ENCODE measurements at regions not wholly inside any gene's neighbourhood (a gene's known extent, or its start where the extent isn't known, plus 50 kb on each side); places are given as distances from the start of the nearest gene placed in this dataset.

DNA sequence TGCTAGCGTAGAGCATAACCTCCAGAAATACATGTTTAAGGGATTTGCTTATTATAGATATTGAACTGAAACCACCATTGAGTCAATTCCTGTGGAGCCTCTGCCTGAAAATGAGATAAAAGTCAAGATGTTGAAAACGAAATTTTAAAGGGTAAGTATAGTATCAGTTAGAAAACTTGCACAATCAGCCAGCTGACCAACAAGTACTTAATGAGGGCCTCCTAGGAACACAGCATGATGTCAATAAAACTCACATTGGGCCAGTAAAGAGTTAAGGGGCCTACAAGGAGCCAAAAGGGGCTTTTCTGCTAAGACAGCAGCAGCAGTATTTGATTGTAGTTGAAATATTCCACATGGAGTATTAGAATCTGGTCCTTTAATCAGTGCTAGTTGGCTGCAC is 314.1 kb upstream of the PPARGC1A start:
- no peak overlapping the region for H3K4me3 Mint-ChIP-seq
- peaks cover 27% of the 10 kb centered on the region for H3K4me1 Mint-ChIP-seq
- TF ChIP-seq SMAD3 (CRISPR knock-in tag; IDR thresholded peaks at IDR 0.05; ENCODE audit: borderline replicate concordance): no peak
- TF ChIP-seq, protein P1, sequence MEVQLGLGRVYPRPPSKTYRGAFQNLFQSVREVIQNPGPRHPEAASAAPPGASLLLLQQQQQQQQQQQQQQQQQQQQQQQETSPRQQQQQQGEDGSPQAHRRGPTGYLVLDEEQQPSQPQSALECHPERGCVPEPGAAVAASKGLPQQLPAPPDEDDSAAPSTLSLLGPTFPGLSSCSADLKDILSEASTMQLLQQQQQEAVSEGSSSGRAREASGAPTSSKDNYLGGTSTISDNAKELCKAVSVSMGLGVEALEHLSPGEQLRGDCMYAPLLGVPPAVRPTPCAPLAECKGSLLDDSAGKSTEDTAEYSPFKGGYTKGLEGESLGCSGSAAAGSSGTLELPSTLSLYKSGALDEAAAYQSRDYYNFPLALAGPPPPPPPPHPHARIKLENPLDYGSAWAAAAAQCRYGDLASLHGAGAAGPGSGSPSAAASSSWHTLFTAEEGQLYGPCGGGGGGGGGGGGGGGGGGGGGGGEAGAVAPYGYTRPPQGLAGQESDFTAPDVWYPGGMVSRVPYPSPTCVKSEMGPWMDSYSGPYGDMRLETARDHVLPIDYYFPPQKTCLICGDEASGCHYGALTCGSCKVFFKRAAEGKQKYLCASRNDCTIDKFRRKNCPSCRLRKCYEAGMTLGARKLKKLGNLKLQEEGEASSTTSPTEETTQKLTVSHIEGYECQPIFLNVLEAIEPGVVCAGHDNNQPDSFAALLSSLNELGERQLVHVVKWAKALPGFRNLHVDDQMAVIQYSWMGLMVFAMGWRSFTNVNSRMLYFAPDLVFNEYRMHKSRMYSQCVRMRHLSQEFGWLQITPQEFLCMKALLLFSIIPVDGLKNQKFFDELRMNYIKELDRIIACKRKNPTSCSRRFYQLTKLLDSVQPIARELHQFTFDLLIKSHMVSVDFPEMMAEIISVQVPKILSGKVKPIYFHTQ (CRISPR knock-in tag; IDR thresholded peaks at IDR 0.05): no peak
- TF ChIP-seq, protein P2, sequence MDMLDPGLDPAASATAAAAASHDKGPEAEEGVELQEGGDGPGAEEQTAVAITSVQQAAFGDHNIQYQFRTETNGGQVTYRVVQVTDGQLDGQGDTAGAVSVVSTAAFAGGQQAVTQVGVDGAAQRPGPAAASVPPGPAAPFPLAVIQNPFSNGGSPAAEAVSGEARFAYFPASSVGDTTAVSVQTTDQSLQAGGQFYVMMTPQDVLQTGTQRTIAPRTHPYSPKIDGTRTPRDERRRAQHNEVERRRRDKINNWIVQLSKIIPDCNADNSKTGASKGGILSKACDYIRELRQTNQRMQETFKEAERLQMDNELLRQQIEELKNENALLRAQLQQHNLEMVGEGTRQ (CRISPR knock-in tag; IDR thresholded peaks at IDR 0.05): no peak
- TF ChIP-seq, protein P3, sequence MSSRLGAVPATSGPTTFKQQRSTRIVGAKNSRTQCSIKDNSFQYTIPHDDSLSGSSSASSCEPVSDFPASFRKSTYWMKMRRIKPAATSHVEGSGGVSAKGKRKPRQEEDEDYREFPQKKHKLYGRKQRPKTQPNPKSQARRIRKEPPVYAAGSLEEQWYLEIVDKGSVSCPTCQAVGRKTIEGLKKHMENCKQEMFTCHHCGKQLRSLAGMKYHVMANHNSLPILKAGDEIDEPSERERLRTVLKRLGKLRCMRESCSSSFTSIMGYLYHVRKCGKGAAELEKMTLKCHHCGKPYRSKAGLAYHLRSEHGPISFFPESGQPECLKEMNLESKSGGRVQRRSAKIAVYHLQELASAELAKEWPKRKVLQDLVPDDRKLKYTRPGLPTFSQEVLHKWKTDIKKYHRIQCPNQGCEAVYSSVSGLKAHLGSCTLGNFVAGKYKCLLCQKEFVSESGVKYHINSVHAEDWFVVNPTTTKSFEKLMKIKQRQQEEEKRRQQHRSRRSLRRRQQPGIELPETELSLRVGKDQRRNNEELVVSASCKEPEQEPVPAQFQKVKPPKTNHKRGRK (CRISPR knock-in tag; IDR thresholded peaks at IDR 0.05; ENCODE audit: borderline replicate concordance): no peak
- TF ChIP-seq NR3C1 (CRISPR knock-in tag; conservative IDR thresholded peaks at IDR 0.05; ENCODE audit: low read depth): no peak
- TF ChIP-seq ZNF219 (CRISPR knock-in tag; IDR thresholded peaks at IDR 0.05; ENCODE audit: borderline replicate concordance): no peak
- TF ChIP-seq, protein P4, sequence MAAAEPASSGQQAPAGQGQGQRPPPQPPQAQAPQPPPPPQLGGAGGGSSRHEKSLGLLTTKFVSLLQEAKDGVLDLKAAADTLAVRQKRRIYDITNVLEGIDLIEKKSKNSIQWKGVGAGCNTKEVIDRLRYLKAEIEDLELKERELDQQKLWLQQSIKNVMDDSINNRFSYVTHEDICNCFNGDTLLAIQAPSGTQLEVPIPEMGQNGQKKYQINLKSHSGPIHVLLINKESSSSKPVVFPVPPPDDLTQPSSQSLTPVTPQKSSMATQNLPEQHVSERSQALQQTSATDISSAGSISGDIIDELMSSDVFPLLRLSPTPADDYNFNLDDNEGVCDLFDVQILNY (CRISPR knock-in tag; IDR thresholded peaks at IDR 0.05): no peak
- TF ChIP-seq, protein P5, sequence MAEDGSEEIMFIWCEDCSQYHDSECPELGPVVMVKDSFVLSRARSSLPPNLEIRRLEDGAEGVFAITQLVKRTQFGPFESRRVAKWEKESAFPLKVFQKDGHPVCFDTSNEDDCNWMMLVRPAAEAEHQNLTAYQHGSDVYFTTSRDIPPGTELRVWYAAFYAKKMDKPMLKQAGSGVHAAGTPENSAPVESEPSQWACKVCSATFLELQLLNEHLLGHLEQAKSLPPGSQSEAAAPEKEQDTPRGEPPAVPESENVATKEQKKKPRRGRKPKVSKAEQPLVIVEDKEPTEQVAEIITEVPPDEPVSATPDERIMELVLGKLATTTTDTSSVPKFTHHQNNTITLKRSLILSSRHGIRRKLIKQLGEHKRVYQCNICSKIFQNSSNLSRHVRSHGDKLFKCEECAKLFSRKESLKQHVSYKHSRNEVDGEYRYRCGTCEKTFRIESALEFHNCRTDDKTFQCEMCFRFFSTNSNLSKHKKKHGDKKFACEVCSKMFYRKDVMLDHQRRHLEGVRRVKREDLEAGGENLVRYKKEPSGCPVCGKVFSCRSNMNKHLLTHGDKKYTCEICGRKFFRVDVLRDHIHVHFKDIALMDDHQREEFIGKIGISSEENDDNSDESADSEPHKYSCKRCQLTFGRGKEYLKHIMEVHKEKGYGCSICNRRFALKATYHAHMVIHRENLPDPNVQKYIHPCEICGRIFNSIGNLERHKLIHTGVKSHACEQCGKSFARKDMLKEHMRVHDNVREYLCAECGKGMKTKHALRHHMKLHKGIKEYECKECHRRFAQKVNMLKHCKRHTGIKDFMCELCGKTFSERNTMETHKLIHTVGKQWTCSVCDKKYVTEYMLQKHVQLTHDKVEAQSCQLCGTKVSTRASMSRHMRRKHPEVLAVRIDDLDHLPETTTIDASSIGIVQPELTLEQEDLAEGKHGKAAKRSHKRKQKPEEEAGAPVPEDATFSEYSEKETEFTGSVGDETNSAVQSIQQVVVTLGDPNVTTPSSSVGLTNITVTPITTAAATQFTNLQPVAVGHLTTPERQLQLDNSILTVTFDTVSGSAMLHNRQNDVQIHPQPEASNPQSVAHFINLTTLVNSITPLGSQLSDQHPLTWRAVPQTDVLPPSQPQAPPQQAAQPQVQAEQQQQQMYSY (CRISPR knock-in tag; IDR thresholded peaks at IDR 0.05): no peak
- TF ChIP-seq GTF2I (CRISPR knock-in tag; conservative IDR thresholded peaks at IDR 0.05): no peak
- no peak for TF ChIP-seq TP53 (CRISPR knock-in tag; IDR thresholded peaks at IDR 0.05)
- no peak for TF ChIP-seq ZNF416 (CRISPR knock-in tag; IDR thresholded peaks at IDR 0.05)
- TF ChIP-seq NFE2L1 (CRISPR knock-in tag; IDR thresholded peaks at IDR 0.05): no peak
- TF ChIP-seq, protein P6, sequence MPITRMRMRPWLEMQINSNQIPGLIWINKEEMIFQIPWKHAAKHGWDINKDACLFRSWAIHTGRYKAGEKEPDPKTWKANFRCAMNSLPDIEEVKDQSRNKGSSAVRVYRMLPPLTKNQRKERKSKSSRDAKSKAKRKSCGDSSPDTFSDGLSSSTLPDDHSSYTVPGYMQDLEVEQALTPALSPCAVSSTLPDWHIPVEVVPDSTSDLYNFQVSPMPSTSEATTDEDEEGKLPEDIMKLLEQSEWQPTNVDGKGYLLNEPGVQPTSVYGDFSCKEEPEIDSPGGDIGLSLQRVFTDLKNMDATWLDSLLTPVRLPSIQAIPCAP (CRISPR knock-in tag; IDR thresholded peaks at IDR 0.05): no peak
- H3K27ac Mint-ChIP-seq: no peak overlapping the region
- no peak for DNase-seq (ENCODE audit: low spot score)
- CTCF ChIA-PET: no interaction called here
- no peaks in the 10 kb centered on the region for H3K27me3 Mint-ChIP-seq (ENCODE audit: low read depth)
- no peak for ATAC-seq
- no peaks in the 10 kb centered on the region for H3K9me3 Mint-ChIP-seq
- no peaks in the 10 kb centered on the region for H3K36me3 Mint-ChIP-seq
- POLR2A ChIA-PET: no interaction called here

DNA sequence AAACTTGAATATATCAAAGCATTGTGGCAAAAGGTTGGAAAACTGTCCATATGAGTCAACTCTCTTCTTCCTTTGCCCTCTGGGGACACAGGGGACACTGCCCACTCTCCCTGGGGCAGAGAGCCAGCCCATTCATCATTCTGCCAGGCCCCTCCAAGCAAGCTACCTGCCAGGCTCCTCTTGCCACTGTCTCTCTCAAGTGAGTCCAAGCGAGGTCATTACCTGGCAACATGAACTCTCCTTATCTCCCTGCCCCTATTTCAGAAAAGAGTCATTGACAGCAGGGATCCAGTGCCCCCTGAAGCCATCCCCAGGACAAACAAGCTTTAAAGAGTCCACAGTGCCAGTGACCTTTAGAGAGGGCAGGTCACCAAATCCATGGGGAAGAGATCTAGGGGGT is 312.7 kb upstream of the PPARGC1A start:
- ChIA-PET POLR2A (no interaction called here), CTCF (no interaction called here)
- Mint-ChIP-seq H3K4me1 (peaks cover 41% of the 10 kb centered on the region), H3K4me3 (no peak overlapping the region), H3K36me3 (no peaks in the 10 kb centered on the region), H3K27me3 (ENCODE audit: low read depth) (no peaks in the 10 kb centered on the region; the same call in 1 of the 2 replicates), H3K9me3 (no peaks in the 10 kb centered on the region), H3K27ac (no peak overlapping the region)
- no peak for ATAC-seq
- no peak for DNase-seq (ENCODE audit: low spot score)
- TF ChIP-seq NFE2L1 (CRISPR knock-in tag; IDR thresholded peaks at IDR 0.05) (no peak), OVOL2 (CRISPR knock-in tag; IDR thresholded peaks at IDR 0.05; ENCODE audit: borderline replicate concordance) (no peak), ZNF317 (CRISPR knock-in tag; IDR thresholded peaks at IDR 0.05; ENCODE audit: borderline replicate concordance, low read depth) (no peak), MYBL2 (CRISPR knock-in tag; IDR thresholded peaks at IDR 0.05) (no peak), SMAD4 (CRISPR knock-in tag; IDR thresholded peaks at IDR 0.05) (no peak), JUN (CRISPR knock-in tag; IDR thresholded peaks at IDR 0.05) (no peak), ZNF423 (CRISPR knock-in tag; IDR thresholded peaks at IDR 0.05) (no peak), FOXP1 (CRISPR knock-in tag; IDR thresholded peaks at IDR 0.05; ENCODE audit: borderline replicate concordance) (no peak), NFYB (CRISPR knock-in tag; conservative IDR thresholded peaks at IDR 0.05; ENCODE audit: low read depth) (no peak)
- TF ChIP-seq, protein P7, sequence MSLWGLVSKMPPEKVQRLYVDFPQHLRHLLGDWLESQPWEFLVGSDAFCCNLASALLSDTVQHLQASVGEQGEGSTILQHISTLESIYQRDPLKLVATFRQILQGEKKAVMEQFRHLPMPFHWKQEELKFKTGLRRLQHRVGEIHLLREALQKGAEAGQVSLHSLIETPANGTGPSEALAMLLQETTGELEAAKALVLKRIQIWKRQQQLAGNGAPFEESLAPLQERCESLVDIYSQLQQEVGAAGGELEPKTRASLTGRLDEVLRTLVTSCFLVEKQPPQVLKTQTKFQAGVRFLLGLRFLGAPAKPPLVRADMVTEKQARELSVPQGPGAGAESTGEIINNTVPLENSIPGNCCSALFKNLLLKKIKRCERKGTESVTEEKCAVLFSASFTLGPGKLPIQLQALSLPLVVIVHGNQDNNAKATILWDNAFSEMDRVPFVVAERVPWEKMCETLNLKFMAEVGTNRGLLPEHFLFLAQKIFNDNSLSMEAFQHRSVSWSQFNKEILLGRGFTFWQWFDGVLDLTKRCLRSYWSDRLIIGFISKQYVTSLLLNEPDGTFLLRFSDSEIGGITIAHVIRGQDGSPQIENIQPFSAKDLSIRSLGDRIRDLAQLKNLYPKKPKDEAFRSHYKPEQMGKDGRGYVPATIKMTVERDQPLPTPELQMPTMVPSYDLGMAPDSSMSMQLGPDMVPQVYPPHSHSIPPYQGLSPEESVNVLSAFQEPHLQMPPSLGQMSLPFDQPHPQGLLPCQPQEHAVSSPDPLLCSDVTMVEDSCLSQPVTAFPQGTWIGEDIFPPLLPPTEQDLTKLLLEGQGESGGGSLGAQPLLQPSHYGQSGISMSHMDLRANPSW (CRISPR knock-in tag; conservative IDR thresholded peaks at IDR 0.05; ENCODE audit: low read depth): no peak
